Mononuclear cell (primary cell): ENCODE measurements at regions not wholly inside any gene's neighbourhood (a gene's known extent, or its start where the extent isn't known, plus 50 kb on each side); places are given as distances from the start of the nearest gene placed in this dataset.

ENCODE experiments used
- H3K27me3 ChIP-seq: 2 replicates; pipeline ENCODE4 v1.6.0; 2011; ENCODE audit warnings: low read length, control low read depth; ENCODE audit not compliant: insufficient read depth
- H3K4me1 ChIP-seq: 2 replicates; pipeline ENCODE4 v1.5.1; 2011; ENCODE audit warnings: mild to moderate bottlenecking, low read length, control low read depth; ENCODE audit not compliant: insufficient read depth
- H3K4me3 ChIP-seq: 2 replicates; pipeline ENCODE4 v1.5.1; 2011; ENCODE audit warnings: mild to moderate bottlenecking, low read length, moderate library complexity
- H3K9me3 ChIP-seq: 2 replicates; pipeline ENCODE4 v1.5.1; 2011; ENCODE audit warnings: low read depth, mild to moderate bottlenecking, control low read depth, low read length

DNA sequence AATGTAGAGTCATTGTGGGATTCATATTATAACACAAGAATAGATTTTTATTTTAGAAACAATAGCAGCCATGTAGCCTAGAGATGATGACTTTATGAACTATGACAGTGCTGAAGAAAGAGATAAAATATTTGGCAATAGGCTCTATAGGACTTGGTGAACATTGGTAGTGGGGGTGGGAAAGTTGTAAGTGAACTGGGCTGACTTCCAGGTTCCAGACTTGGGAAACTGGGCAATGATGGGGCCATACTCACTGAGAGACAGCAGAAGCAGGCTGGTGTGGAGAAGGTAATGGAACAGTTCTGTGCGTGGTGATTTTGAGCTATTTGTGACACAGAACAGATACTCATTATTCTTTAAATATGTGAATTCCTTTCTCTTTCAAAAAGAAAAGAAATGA is 470.3 kb upstream of the HNRNPA3 start:
- H3K4me3 ChIP-seq = no peak overlapping the region
- H3K27me3 ChIP-seq = no peaks in the 10 kb centered on the region
- no peaks in the 10 kb centered on the region for H3K9me3 ChIP-seq
- H3K4me1 ChIP-seq = no peaks in the 10 kb centered on the region

DNA sequence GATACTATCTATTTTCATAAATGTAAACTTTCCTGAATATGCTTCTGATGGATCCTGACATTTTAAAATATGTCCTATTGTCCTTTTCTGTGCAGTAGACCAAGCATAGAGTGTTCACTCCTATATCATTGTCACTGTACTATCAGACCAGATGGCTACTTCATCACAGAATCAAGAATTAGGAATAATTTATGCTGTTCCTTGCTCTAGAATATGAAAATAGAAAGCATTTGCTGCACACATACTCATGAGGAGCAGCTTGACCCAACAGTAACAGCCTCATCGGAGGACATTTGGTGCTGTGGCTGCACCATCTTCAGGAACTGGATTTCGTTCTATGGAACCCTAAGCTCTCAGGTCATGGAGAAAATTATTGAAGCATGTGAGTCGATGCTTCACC is 468.9 kb upstream of the HNRNPA3 start:
- Histone ChIP-seq H3K4me1 (no peaks in the 10 kb centered on the region), H3K27me3 (no peaks in the 10 kb centered on the region), H3K9me3 (no peaks in the 10 kb centered on the region), H3K4me3 (no peak overlapping the region)

DNA sequence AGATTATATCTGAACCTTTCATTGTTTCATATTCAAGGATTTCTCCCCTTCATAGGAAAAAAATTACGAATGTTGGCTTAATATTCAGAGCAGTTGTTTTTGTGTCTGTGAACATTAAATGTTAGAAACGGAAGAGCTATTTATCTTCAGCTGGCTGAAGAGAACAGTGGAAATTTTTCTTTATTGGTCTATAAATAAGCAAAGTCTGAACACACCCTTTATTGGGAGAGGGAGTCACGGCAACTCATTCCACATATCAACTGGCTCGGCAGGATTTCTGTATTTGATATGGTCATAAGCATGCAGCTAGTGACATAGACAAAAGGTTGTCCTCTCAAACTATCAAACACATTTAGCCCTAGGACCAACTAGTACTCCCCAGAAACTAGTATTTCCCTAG is 468.4 kb upstream of the HNRNPA3 start:
- H3K4me1 ChIP-seq = no peaks in the 10 kb centered on the region
- H3K9me3 ChIP-seq = no peaks in the 10 kb centered on the region
- H3K27me3 ChIP-seq = no peaks in the 10 kb centered on the region
- no peak overlapping the region for H3K4me3 ChIP-seq

DNA sequence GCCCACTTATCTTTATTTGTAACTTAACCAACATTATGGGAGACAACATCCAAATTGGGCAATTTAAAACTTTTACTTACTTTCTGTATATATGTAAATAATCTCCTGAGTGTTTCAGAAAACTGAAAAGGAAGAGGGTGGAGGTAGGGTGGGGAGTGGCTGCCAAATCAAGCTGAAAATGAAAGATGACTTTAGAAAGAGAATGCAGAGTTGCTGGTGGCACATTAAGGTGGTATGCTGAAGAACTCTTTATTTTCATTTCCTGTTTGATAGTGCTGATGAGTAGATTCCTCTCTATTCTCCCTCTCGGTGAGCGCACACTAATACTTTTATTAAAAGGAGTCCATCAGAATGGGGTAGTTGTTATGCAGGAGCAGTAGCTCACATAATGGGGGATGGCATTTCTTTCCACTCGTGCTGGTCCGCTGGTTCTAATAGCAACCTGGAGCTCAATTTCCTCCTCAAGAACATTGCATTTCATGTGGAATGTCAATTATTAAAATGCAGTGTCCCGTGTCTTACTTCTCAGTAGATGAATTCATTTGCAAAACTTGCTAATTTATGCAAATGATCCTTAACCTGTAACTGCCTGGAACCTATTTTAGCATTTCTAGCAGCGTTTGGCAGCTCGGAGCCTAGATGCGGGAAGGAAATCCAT is 466.9 kb upstream of the HNRNPA3 start:
- H3K27me3 ChIP-seq = no peaks in the 10 kb centered on the region
- H3K4me3 ChIP-seq = no peak overlapping the region
- H3K4me1 ChIP-seq = no peaks in the 10 kb centered on the region
- no peaks in the 10 kb centered on the region for H3K9me3 ChIP-seq

DNA sequence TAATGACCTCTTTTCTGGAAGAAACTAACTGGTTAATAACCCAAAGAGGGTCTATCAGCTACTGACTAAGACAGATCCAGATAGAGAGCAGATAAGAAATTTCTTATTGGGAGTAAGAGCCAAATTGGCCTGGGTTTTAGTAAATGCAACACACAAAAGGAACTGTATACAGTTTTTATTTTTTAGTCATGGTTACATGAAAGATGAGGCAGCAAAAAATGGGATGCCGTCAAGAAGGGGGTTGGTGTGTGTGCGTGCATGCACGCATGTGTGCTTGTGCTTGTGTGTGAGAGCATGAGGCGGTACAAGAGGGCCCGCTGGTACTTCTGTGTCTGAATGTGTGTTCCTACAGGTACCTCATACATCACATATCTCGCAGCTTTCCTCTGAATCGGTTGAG is 466.2 kb upstream of the HNRNPA3 start:
- no peaks in the 10 kb centered on the region for H3K4me1 ChIP-seq
- H3K27me3 ChIP-seq = no peaks in the 10 kb centered on the region
- H3K9me3 ChIP-seq = no peaks in the 10 kb centered on the region
- no peak overlapping the region for H3K4me3 ChIP-seq

DNA sequence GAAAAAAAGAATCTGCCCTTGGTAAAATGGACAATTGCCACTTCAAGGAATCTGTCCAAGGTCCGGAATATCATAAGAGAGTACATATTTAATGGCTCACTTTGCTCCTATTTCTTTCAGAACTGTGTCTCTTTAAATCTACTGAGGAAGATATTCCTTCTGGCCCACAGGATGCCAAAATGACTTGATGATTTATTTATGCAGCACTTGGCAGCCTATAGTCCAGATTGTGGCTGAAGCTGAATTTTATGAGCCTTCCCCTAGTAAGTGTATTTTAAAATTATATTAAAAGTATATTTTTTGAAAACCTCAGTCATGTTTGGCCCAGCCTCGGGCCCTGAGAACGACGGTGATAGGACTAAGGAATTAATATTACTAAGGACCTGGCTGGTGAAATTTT is 465.1 kb upstream of the HNRNPA3 start:
- no peaks in the 10 kb centered on the region for H3K9me3 ChIP-seq
- no peaks in the 10 kb centered on the region for H3K4me1 ChIP-seq
- no peaks in the 10 kb centered on the region for H3K27me3 ChIP-seq

DNA sequence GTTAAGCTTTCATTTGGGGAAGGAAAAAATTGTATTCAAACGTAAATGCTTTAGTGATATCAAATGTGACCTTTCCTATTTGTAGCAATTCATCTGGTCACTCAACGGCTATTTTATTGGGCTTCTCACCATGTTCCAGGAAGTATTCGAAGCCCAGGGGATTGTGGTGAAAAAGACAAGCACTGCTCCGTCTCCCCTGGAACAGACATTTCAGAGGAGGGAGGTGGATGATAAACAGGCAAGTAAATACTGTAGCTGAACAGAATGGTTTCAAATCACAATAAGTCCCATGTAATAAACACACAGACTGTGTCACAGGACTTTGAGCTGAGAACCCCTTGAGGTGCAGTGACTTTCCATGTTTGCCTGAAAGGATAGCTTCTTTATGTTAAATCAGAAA is 464.7 kb upstream of the HNRNPA3 start:
- Histone ChIP-seq H3K4me1 (no peaks in the 10 kb centered on the region), H3K4me3 (no peak overlapping the region), H3K9me3 (no peaks in the 10 kb centered on the region), H3K27me3 (no peaks in the 10 kb centered on the region)

More for the DNA sequence above, 465.1 kb upstream of the HNRNPA3 start:
- no peak overlapping the region for H3K4me3 ChIP-seq

DNA sequence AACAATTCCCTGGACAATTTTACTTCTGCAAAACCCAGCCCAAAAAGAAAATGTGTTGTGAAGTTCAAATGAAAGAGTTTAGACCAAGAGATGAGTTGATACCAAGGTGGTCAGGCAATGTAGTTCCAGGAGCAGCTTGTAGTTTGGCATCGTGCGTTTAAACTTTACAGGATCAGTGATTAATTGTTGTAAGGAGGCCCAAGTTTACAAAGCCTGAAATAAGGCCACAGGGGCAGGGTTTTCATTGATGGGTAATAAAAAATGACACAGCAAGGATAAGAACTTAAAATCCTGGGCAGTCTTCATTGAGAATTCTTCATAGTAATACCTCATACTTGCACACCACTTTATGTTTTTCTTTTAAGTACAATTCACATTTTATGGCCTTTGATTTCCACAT is 463.9 kb upstream of the HNRNPA3 start:
- Histone ChIP-seq H3K27me3 (no peaks in the 10 kb centered on the region), H3K4me3 (no peak overlapping the region), H3K4me1 (peaks cover under 1% of the 10 kb centered on the region), H3K9me3 (no peaks in the 10 kb centered on the region)

DNA sequence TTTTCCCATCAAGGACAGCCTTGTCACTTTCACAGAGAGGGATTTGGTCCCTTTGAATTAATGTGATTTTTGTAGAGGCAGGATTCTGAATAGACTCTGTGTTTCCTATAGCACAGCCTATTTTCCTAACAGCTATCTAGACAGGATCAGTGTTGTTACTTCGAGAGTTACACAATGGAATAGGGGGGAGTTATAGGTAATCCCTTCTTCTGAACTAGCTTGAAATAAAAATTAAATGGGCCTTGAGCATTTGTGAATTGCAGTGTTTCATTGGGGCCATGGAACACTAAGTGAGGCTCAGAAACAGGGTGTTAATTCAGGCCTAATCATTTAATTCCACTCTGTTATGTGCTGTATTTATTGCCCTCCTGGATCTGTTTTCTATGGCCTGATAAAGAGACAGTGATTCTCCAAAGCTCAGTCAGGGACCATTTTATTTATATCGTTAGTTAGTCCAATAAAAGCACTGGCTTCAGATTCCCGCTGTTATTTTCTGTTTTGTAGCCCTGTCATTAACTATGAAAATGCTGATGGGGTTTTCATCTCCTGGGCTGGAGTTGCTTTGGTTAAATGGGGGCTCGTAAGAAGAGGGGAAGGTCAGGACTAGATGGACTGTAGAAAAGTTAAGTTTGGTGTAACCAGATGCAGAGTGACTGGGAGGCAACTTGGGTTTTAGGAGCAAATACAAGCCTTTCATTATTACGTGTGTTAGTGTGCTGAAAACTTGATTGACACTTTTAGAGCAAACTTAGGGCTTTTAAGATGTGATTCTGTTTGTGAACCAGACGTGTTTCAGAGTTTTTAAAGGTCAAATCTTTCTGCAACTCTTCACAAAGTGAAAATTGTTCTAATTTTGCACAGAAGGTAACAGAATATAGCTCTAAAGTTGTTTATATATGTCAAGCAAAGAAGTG is 461.0 kb upstream of the HNRNPA3 start:
- Histone ChIP-seq H3K27me3 (no peaks in the 10 kb centered on the region), H3K4me1 (peaks cover 3% of the 10 kb centered on the region), H3K9me3 (no peaks in the 10 kb centered on the region), H3K4me3 (no peak overlapping the region)

DNA sequence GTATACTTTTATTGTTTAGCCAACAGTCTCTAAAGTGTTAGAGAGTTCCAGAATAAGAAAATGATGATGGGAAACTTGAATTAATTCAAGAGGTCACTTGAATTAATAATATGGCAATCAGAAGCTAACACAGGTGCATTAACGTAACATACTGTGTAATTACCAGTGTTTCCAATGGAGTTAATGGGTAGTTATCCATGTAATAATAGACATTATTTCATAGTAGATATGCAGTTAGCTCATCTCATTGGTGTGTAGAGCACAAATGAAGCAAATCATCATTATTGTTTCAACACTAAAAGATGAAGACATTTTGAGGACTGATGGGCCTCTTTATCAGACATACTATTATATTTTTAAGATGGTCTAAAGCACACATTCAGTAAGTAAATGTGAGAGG is 460.3 kb upstream of the HNRNPA3 start:
- Histone ChIP-seq H3K9me3 (no peaks in the 10 kb centered on the region), H3K4me3 (no peak overlapping the region), H3K27me3 (no peaks in the 10 kb centered on the region), H3K4me1 (peaks cover 3% of the 10 kb centered on the region)

DNA sequence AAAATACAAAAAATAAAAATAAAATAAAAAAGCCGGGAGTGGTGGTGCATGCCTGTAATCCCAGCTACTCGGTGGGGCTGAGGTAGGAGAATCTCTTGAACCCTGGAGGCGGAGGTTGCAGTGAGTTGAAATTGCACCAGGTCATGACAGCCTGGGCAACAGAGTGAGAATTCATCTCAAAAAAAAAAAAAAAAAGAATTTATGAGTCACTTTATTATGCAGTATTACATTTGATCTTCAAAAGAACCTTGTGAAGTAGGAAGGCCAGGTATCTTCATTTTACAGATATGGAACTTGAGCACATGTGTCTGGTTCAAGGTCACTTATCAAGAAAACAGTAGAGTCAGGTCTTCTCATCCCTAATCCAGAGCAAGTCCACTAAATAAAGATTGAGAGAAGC is 459.4 kb upstream of the HNRNPA3 start:
- no peaks in the 10 kb centered on the region for H3K9me3 ChIP-seq
- H3K27me3 ChIP-seq = no peaks in the 10 kb centered on the region
- H3K4me3 ChIP-seq = no peak overlapping the region
- H3K4me1 ChIP-seq = peaks cover 3% of the 10 kb centered on the region

DNA sequence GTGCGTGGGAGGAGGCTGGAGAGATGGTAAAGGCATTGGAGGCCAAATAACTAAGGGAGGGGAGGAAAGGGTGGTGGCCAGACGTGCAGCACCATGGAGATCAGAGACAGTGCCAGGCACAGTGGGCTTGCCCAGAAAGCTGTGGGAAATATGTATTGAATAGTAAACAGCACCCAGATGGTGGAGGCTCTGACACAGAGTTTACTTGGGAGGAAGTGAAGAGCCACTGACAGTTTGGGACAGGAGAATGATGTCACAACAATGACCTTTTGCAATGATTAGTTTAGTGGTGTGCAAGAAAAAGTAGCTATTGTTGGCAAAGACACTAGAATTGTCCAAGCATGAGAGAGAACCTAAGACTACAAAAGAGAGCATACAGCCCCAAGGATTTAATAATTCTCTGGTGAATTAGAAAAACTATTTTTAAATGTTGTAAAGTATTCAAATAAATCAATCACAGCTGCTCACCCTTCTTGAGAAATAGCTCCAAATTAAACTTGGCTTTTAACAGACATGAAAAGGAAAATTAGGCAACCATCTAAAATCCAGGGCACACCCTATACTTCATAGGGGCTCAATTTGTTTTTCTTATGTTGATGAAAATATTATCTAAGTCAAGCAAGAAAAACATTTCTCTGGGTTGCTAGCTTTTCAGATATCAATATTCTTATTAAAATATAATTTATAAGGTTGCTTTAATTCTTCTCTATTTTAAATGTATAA is 458.7 kb upstream of the HNRNPA3 start:
- H3K9me3 ChIP-seq = no peaks in the 10 kb centered on the region
- H3K4me1 ChIP-seq = peaks cover 3% of the 10 kb centered on the region
- H3K4me3 ChIP-seq = no peak overlapping the region
- no peaks in the 10 kb centered on the region for H3K27me3 ChIP-seq

DNA sequence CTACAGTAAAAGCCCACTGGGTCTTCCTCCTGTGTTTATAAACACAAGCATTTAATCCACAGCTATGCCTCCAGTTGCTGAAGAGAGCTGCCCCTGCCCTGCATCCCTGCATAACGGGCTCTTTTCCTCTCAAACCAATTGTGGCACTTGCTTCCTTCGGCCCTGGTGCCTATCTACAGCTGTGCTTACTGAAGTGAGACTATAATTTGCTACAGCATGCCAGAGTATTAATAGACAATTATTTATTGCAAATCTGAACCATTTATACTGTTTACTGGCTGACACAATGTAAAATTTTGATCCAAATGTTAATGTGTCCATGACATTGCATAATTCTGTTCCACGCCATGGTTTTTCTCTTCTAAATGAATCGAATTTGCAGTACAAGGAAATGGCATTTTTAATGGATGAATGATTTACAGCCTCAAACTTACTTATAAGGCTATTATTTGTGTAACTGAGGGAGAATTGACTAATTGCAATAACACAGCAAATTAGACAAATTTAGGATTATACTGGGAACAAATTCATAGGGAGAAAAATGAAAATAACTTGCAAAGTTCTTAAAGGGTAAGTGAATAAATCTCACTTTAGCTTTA is 457.0 kb upstream of the HNRNPA3 start:
- Histone ChIP-seq H3K4me3 (no peak overlapping the region), H3K27me3 (no peaks in the 10 kb centered on the region), H3K9me3 (no peaks in the 10 kb centered on the region), H3K4me1 (peaks cover 3% of the 10 kb centered on the region)

DNA sequence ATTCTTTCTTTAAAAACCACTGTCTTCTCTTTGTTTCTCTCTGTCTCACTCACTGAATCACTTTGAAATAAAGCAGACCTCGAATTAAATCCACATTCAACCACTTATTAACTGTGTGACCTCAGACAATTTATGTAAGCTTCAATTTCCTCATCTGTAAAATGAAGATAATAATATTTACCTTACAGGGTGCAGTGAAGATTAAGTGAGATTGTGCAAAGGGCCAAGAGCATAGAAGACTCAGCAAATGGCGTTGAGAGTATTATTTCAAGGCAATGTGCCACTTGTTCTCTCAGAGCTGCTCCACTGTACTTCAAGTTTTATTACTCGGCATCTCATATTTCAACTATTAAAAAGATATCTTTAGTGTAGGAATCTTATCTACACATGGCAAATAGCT is 454.2 kb upstream of the HNRNPA3 start:
- no peaks in the 10 kb centered on the region for H3K9me3 ChIP-seq
- H3K4me3 ChIP-seq = no peak overlapping the region
- peaks cover 3% of the 10 kb centered on the region for H3K4me1 ChIP-seq
- peaks cover 3% of the 10 kb centered on the region for H3K27me3 ChIP-seq

DNA sequence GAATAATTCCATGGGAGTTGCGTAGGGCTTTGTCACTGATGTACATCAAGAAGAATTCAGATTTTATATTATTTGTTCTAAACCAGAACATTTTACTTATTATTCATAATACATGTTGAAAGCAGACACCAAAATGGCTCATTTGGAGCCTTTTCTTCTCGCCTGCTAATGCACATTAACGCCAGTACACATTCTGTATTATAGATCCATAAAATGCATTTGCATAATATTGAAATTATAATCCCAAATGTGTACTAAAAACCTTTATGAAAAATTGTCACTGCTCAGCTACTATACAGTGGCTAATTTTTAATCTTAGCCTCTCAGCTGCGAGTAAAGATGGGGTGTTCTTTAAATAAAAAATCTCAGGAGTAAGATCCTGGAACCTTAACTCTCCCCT is 452.2 kb upstream of the HNRNPA3 start:
- peaks cover 3% of the 10 kb centered on the region for H3K27me3 ChIP-seq
- H3K4me1 ChIP-seq = no peaks in the 10 kb centered on the region
- H3K4me3 ChIP-seq = no peak overlapping the region
- H3K9me3 ChIP-seq = no peaks in the 10 kb centered on the region
